CD4-positive, alpha-beta T cell (primary cell): ENCODE measurements at regions not wholly inside any gene's neighbourhood (a gene's known extent, or its start where the extent isn't known, plus 50 kb on each side); places are given as distances from the start of the nearest gene placed in this dataset.

Experiments
- ATAC-seq: fragments of 200-7000 bp; cut with Tn5 transposase; one replicate; pipeline ENCODE4 v1.10.0; 2022; ENCODE audit warnings: mild to moderate bottlenecking; ENCODE audit not compliant: poor library complexity
- CTCF ChIA-PET: fragments of 350-600 bp; sonication (Branson Sonifier 250); formaldehyde crosslinking; loops from one replicate; lab custom pipeline; 2021; ENCODE audit warnings: antibody characterized with exemption, inconsistent platforms; lab: Charles Lee
- POLR2A ChIA-PET: fragments of 350-600 bp; sonication (Branson Sonifier 250); formaldehyde crosslinking; loops from one replicate; lab custom pipeline; 2021; ENCODE audit warnings: antibody characterized with exemption, inconsistent platforms; lab: Charles Lee
- DNase-seq, 14 experiments: peaks; one replicate each; pipeline ENCODE4 v3.0.0-alpha.2; 2013 to 2020; ENCODE audit warnings: mixed read lengths in 2 of 14
- H3K27ac ChIP-seq, 2 donors: one replicate each; pipeline versions ENCODE4 v1.5.1 to v1.7.0; 2013; ENCODE audit warnings: low read length in 2 of 2, low read depth in 1 of 2, mild to moderate bottlenecking in 1 of 2
- H3K27me3 ChIP-seq, 2 experiments: 1 replicate in 1 of 2; 2 replicates in 1 of 2; pipeline versions ENCODE4 v1.6.1 to v1.7.0; 2013; ENCODE audit warnings: low read length in 2 of 2, control low read depth in 1 of 2, mild to moderate bottlenecking in 1 of 2, moderate library complexity in 1 of 2; ENCODE audit not compliant: insufficient read depth in 2 of 2, control insufficient read depth in 1 of 2
- H3K36me3 ChIP-seq: one replicate; pipeline ENCODE4 v1.6.1; 2013; ENCODE audit warnings: low read length, control low read depth; ENCODE audit not compliant: insufficient read depth
- H3K4me1 ChIP-seq: one replicate; pipeline ENCODE4 v1.6.1; 2013; ENCODE audit warnings: low read length, control low read depth; ENCODE audit not compliant: insufficient read depth
- H3K4me3 ChIP-seq: one replicate; pipeline ENCODE4 v1.5.1; 2013; ENCODE audit warnings: mild to moderate bottlenecking, low read length, moderate library complexity
- H3K9me3 ChIP-seq, 2 experiments: 1 replicate in 1 of 2; 2 replicates in 1 of 2; pipeline versions ENCODE4 v1.6.1 to v1.7.0; 2013; ENCODE audit warnings: low read length in 2 of 2, mild to moderate bottlenecking in 2 of 2, control low read depth in 1 of 2, moderate library complexity in 1 of 2; ENCODE audit not compliant: control insufficient read depth in 1 of 2, insufficient read depth in 1 of 2
- H3K27ac Mint-ChIP-seq: one replicate; pipeline ENCODE4 v1.8.0; 2020; ENCODE audit warnings: mixed read lengths
- H3K27me3 Mint-ChIP-seq: one replicate; pipeline ENCODE4 v1.8.0; 2021; ENCODE audit warnings: mixed read lengths
- H3K36me3 Mint-ChIP-seq: one replicate; pipeline ENCODE4 v1.8.0; 2021; ENCODE audit warnings: low read depth, mixed read lengths
- H3K4me1 Mint-ChIP-seq: one replicate; pipeline ENCODE4 v1.8.0; 2021; ENCODE audit warnings: low read depth, mixed read lengths
- H3K4me3 Mint-ChIP-seq: one replicate; pipeline ENCODE4 v1.8.0; 2020; ENCODE audit warnings: mild to moderate bottlenecking, mixed read lengths
- H3K9me3 Mint-ChIP-seq: one replicate; pipeline ENCODE4 v1.8.0; 2020; ENCODE audit warnings: mixed read lengths
- CTCF ChIP-seq: fragments of 200-600 bp; IDR thresholded peaks from one replicate; pipeline ENCODE4 v1.8.0; 2022; ENCODE audit warnings: antibody characterized with exemption, mild to moderate bottlenecking
- intact Hi-C, 2 experiments: fragments of 100-400 bp; cut with DNase I in 1 of 2; cut with micrococcal nuclease in 1 of 2; formaldehyde crosslinking; loops; one replicate each; pipeline versions ENCODE4 v1.15.1 to v1.9.0; 2023 to 2025; cut with DNase I, micrococcal nuclease

- Mint-ChIP-seq H3K36me3 (no peaks in the 10 kb centered on the region), H3K4me1 (no peaks in the 10 kb centered on the region), H3K9me3 (no peaks in the 10 kb centered on the region), H3K27ac (no peak overlapping the region), H3K27me3 (no peaks in the 10 kb centered on the region), H3K4me3 (no peak overlapping the region)
- DNase-seq = no peak
- TF ChIP-seq CTCF = no peak
- no peaks in the 10 kb centered on the region for H3K4me1 ChIP-seq
- CTCF ChIA-PET = no interaction called here
- no peaks in the 10 kb centered on the region for H3K36me3 ChIP-seq
- POLR2A ChIA-PET = no interaction called here
- H3K27me3 ChIP-seq = no peaks in the 10 kb centered on the region
- H3K27ac ChIP-seq = no peak overlapping the region
- no peaks in the 10 kb centered on the region for H3K9me3 ChIP-seq
- no peak overlapping the region for H3K4me3 ChIP-seq
- intact Hi-C loops = no loop called here
- ATAC-seq = no peak
These were observed 73.5 kb downstream of the MFAP3 start for GRCh38 chr5:154112255-154112654.

GRCh38 chr5:154115291-154115690, 75.2 kb upstream of the GALNT10 start:
- Mint-ChIP-seq H3K36me3 (no peaks in the 10 kb centered on the region), H3K4me3 (no peak overlapping the region), H3K27me3 (no peaks in the 10 kb centered on the region), H3K4me1 (no peaks in the 10 kb centered on the region), H3K27ac (no peak overlapping the region), H3K9me3 (no peaks in the 10 kb centered on the region)
- no peak for TF ChIP-seq CTCF
- DNase-seq (no peak), ATAC-seq (no peak)
- H3K27me3 ChIP-seq = no peaks in the 10 kb centered on the region
- H3K36me3 ChIP-seq = no peaks in the 10 kb centered on the region
- POLR2A ChIA-PET = no interaction called here
- intact Hi-C loops = no loop called here
- H3K4me3 ChIP-seq = no peak overlapping the region
- CTCF ChIA-PET = no interaction called here
- H3K9me3 ChIP-seq = no peaks in the 10 kb centered on the region
- no peaks in the 10 kb centered on the region for H3K4me1 ChIP-seq
- H3K27ac ChIP-seq = no peak overlapping the region

DNA sequence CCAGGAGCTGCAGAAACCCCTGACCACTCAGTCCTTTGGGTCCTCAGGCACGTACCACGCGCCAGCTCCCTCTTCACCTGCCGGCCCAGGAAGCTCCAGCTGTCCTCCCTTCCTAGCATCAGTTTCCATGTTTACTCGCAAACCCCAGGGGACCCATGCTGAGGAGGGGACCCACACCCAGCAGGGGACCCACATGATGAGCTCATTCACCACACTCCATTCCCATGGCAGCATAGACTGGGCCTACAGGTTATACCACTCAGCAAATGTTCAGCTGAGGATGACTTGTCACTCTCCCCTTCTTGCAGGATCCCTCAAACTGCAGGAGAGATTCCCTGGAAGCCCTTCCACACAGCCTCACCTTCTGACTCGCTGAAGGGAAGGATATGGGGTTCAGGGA, 73.5 kb upstream of the GALNT10 start:
- no peak for ATAC-seq
- H3K4me3 Mint-ChIP-seq = no peak overlapping the region
- peaks cover 6% of the 10 kb centered on the region for H3K27me3 Mint-ChIP-seq
- no peak overlapping the region for H3K27ac Mint-ChIP-seq
- intact Hi-C loops = no loop called here
- Histone ChIP-seq H3K9me3 (peaks cover 0 to 1% of the 10 kb centered on the region in 2 experiments), H3K4me1 (no peaks in the 10 kb centered on the region), H3K27ac (no peak overlapping the region), H3K27me3 (no peaks in the 10 kb centered on the region), H3K4me3 (no peak overlapping the region), H3K36me3 (no peaks in the 10 kb centered on the region)
- TF ChIP-seq CTCF = no peak
- H3K36me3 Mint-ChIP-seq = no peaks in the 10 kb centered on the region
- H3K4me1 Mint-ChIP-seq = no peaks in the 10 kb centered on the region
- POLR2A ChIA-PET = no interaction called here
- DNase-seq = no peak
- CTCF ChIA-PET = no interaction called here
- no peaks in the 10 kb centered on the region for H3K9me3 Mint-ChIP-seq
